Stimulated activated CD8-positive, alpha-beta memory T cell treated with anti-CD3 and anti-CD28 coated beads, Interleukin-4, amount 100 ng/mL, for 48 hours (primary cell): ENCODE measurements at regions not wholly inside any gene's neighbourhood (a gene's known extent, or its start where the extent isn't known, plus 50 kb on each side); places are given as distances from the start of the nearest gene placed in this dataset.
"Not testable (repeated sequence)": the region's sequence is repeated elsewhere in the genome, so short reads cannot be mapped to it uniquely, and the experiment has no call there.

Experiments
- DNase-seq: peaks from one replicate; pipeline ENCODE4 v3.0.0-alpha.2; 2020

DNA sequence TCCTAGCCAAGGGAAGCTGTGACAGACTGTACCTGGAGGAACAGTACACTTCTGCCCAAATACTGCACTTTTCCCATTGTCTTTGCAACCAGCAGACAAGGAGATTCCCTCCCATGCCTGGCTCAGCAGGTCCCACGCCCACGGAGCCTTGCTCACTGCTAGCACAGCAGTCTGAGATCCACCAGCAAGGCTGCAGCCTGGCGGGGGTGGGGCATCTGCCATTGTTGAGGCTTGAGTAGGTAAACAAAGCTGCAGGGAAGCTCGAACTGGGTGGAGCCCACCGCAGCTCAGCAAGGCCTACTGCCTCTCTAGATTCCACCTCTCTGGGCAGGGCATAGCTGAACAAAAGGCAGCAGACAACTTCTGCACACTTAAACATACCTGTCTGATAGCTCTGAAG lies 268.9 kb downstream of the OSR1 start:
- not testable (repeated sequence) for DNase-seq

DNA sequence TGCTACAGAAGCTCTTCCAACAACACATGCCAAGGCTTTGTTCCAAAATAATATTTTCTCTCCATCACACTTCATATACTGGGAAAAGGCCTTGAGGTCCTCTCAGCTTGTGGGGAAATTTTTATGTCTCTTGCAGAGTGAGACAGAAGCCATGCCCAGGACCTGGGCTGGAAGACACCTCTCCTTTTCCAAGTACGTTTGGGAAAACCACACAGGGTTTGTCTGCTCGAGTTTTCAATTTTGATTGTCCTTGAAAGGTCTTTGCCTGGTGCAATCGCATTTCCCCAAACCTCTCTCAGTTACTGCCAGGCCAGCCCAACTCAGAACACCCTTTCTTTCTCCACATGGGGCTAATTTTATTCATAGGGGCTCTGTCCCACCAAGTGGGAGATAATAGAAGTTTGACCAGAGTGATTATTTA lies 272.2 kb downstream of the OSR1 start:
- DNase-seq: no peak

DNA sequence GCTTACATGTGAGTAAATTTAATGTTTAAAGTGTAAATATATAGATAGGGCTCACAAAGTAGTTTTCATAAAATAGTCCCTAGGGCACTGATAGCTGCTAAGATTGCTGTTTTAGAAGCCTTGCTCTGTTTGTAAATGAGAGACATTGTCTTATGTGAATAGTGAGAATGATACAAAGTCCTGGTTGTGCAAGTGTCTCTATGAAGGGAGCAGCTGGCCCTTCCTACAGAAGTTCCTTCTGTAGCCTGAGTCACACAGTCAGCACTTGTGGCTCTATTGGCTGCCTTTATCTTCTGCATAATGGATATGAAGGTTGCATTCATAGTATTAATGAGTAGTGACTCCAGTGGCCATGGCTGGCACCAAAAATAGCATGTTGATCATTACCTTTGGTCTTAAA lies 279.7 kb downstream of the OSR1 start:
- no peak for DNase-seq

DNA sequence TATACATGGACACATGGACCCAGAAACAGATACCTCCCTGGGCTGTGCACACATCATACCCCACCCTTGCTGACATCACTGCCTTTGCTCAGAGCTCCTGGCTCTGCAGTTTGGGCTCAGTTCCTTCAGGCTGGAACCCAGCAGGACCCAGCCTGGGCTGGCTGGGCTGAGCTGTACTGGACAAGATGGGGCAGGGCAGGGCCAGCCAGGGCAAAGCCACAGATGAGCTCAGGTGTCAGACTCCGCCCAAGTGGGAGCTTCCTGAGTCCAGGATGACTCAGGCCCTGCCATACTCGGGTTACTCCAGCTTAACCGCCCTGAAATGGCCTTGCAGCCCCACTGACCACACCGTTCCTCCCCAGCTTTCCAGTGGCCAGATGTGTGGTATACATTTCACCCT lies 284.9 kb downstream of the OSR1 start:
- DNase-seq: no peak

DNA sequence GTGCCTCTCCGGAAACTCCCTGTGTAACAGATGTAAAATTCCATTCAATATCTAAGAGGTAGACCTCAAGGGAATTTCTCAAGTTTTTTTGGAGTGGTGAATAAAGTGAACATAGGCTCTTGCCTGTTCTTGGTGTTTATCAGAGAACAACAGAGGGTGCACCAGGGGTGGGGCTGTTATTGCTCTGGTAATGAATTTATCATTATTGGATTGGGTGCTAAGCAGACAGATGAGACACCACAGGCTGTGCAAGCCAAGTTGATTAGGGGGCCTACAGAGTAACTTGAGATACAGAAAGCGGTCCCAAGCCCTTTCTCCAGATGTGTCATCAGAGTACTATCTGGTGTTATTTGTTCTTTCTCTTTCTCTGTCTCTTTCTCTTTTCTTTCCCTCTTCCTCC lies 286.3 kb downstream of the OSR1 start:
- no peak for DNase-seq

DNA sequence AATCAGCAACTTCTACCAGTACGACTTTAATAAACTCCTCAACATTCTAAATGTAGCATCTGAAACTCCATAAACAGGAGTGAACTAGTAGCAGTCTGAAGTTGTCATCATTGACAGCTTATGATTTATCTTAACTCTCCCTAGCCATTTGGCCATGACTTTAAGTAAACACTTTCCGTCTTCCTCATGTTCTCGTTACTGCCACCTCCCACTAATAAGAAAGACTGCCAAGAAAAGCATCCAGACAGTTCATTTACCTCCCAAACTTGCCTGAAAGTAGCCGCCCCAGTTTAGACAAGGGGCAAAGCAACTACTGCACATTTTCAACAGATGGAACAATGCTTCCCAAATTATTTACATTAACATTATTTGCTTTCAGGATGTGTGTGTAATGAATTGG lies 287.5 kb downstream of the OSR1 start:
- no peak for DNase-seq

DNA sequence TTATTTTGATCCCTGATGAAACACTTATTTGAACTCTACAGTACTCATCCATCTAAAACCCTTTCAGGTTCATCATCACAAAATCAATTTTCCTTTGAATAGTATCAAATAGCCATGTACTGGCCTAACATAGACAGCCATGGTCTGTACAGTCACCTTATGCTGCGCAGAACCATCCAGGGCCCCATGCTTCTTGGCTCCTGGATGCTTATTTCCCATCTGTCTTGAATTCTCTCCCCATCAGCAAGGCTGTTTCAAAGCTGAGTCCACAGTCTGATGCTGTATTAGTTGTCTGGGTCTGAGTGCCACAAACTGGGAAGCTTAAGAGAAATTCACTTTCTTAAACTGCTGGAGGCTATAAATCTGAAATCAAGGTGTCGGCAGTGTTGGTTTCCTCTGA lies 290.2 kb downstream of the OSR1 start:
- no peak for DNase-seq

DNA sequence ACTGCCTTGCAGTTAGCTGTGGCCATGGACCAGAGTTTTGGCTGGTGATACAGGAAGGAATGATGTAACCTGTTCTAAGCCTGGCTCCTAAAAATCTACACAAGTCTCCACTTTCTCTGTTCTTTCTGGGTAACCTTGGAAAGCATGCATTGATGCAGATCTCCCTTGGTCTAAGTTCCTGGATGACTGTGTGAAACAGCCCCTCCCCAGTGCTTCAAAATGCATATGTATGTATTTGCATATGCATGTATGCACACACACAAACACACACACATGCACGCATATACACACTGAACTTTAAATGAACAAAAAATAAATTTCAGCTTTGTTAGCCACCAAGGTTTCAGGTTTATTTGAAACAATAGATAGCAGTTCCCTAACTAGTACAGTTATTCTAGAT lies 296.1 kb downstream of the OSR1 start:
- DNase-seq: no peak

DNA sequence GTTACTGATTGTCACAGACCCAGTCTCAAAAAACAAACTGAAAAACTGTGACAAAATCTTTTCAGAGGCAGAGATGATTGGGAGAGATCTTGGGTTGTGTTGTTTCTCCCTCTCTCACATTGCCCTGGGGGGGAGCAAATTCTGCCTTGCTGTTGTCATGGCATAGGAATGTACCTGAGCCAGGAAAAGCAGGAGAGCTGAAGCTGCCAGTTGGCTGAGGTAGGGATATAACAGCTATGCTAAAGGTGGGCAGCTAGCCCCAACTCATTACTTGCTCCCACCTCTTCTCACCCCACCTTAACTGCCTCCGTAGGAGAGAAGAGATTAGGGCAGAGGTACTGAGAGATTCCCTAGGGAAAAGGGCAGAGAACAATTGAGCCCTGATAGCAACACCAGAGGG lies 299.3 kb downstream of the OSR1 start:
- DNase-seq: no peak

DNA sequence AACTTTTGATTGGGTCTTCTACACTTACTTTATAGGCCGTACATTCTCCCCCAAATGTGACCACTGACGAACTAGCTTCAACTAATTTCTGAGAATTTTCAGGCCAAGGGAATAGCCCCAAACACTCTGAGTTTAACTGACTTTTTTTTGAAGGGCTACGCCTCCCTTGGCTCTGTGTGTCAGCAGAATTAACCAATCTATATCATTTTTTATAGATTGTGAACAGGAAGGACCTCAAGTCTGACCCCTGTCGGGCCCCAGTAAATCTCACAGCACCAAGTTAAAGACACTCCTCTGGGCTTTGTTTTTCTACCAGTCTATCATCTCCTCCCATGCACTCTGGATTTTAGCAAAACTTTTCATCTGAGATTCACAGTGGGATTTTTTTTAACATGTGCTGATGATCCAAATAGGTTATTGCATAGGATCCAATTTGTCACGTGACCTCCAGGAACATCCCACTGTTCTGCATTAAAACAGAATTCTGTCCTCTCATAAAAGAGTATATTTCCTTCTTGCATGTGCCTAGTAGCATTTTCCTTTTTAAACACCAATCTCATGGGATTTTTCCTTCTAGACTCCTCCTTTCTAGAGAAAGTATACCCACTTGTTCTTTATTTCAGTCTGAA lies 307.1 kb downstream of the OSR1 start:
- DNase-seq: no peak

DNA sequence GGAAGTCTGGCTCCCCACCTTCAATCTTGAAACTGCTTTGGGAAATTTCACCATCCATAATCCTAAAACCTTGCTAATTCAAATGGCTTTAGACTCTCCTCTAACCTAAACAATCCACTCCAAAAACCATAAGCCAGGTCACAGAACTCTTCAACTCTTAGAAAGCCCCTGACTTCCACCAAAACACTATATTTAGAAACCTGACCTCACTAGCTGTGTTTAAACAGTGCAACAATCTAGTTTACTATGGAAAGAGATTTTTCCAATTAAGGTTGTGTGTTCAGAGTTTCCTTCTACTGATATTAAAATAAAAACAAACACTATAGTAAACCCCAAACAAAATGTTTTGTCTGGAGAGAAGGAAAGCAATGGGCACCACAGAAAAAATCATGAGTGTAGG lies 308.1 kb downstream of the OSR1 start:
- no peak for DNase-seq

DNA sequence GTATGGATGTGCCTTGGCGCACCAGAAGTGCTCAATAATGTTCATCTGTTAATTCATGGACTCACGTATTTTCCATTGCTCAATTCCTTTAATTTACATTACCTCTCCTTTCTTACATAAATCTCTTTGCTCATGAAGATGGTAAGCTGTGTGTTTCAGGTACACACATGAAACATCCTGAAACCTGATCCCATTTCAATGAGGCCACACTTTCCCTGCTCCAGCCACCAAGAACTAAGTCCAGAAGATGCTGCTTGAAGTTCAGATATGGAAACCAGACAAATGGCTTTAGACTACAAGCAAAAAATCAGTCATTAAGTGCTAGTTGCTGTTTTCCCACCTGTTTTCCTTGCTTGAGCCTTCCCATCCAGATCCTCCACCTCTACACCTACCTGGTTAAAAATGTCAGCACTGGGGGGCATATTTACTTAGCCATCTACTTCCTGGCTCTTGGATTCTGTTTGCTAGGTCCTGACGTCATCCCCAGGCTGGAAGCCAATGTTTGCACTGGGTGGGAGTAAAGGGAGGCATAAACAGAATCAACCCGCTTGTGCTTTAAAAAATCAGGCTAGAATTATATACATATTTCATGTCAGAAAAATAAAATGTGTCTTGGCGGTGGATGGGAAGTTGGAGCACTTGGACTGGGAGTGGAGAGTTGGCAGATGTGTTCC lies 309.7 kb downstream of the OSR1 start:
- no peak for DNase-seq

DNA sequence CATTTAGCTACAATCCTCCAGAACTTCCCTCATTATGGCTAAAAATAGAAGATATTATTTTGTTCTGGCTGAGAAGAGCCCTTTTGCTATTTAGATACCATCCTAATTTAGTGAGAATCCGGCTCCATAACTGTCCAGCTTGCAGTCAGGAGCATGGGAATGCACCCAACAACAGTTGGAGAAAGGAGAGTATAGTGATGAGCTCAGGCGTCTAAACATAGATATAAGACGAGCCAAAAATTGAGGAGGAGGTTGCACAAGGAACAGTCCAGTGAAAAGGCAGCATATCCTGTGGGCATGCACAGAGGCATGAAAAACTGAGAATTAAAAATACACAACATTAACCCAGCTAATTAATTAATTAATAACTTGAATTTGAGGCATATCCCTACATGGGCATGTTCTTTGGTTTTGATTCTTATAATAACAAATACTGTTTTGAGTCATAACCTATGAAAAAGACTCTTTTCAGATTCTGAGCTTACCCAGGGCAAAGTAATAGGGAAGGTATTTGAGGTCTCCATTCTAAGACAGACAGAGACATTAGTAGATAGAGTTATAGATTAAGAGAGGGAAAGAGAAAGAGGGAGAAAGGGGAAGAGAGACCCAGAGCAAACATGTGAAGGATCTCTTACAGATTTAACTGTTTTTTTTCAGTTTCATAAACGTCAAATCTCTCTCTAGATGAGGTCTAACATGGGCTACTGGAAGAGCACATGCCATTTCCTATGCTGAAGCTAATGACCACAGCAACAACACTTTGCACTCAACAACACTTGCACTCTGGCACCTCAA lies 311.2 kb downstream of the OSR1 start:
- no peak for DNase-seq

DNA sequence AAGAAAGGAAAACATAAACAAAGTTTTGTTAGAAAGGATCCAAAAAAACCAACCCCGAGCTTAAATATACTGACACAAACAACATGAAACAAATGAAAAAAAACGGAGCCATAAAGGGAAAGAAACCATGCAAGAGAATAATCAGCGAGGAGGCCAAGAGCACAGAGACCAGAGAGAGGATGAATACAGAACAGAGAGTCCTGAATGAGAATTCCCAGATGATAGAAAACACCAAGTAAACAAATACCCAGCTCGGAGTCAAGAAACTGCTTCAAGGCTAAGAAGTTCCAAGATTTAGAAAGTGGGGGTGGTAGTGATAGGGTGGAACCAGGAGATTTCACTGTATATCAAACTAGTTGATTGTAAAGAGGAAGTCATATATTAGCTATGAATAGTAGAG lies 313.3 kb downstream of the OSR1 start:
- no peak for DNase-seq

DNA sequence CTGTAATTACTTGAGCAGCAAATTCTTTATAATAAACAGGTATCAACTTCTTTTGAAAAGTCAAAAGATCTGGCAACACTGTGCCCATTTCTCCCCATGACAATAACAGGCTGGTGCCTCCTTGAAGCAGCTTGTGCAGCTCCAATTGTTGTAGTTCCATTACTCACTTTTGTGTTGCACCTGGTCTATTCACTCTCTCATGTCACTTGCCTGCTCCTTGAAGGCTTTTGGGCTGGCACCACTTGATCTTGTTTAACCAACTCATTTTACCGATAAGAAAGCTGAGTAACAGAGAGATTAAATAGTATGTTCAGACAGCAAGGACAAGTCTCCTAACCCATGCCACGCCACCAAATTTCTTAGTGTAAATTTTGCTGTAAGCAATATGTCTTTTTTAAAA lies 314.5 kb downstream of the OSR1 start:
- no peak for DNase-seq

DNA sequence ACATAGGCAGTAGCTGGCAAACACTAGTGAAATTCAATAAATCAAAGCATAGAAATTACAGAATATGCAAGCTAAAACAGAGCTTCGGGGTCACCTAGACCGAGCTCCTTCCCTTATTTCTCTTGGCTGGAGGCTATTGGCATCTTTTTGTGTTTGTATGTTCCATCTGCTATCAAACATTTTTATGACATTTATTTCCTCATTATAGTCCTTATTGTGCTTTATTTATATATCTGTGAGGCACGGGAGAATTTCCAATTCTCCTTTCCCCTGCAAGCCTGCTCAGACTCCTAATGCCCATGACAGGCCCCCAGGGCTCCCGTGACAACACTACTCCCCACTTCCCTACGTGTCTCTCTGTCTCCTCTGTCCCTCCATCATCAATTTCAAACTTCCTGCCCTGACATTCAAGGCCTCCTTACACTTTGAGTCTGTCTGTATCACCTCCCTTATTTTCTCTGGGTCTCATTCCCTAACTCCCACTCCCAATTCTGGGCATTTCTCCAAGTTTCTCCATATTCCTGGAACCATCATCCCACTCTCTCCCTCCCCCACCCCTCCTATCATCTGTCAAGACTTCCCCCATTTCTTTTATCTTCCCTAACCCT lies 316.9 kb downstream of the OSR1 start:
- DNase-seq: no peak

DNA sequence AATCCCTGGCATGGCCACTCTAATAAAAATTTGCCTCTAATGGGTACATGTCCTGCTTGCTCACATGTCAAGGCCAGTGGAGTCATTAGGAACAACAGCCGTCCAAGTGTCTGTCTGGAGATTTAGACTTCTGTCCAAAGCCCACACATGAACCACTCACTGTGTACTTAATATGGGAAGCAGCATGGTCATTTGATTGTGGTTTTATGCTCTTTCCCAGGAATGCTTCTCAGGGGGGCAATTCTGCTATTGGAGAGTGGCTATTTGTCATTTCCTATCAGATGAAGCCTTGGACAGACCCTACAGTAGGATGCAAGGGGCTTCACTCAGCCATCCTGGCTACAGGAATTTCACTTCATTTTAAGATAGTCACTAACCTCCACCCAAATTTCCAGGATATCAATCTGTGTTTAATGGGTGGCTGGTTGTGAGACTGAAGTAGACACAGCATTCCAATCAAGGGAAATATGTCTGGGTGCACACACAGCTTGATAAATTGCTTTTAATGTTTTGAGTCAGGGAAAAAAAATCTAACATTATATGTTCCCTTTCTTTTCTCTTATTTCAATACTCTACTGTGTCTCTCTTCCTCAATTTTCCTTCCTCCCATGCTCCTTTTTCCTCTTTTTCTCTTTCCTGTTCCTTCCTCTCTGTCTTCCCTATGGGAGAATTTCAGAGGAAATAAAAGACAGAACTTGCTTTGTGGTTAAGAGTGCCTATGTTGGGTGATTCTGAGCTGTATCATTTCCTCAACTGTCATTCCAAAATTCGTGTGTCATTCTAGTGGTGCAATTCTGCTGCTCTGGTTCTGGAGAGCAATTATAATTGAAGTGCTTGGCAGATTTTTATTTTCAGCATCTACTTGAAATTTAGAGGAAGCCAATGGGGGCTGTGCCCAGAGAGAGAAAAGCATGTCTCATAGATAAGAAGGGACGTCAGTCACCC lies 320.1 kb downstream of the OSR1 start:
- no peak for DNase-seq

DNA sequence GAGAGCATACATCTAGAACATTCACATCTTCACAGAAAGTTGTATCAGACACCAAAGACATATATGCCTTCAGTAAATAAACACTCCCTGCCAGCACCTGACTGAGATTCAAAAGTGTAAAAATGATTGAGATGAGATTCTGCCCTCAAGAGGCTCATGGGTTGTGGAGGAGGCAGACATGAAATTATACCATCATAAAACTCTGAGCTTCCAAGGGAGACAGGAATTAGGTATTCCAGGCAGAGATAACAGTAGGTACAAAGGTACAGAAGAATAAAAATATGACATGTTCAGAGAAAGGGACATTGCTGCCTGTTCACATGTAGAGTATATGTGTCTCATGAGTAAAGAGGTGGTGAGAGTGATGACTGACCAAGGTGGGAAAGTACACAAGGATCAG lies 322.3 kb downstream of the OSR1 start:
- DNase-seq: no peak

DNA sequence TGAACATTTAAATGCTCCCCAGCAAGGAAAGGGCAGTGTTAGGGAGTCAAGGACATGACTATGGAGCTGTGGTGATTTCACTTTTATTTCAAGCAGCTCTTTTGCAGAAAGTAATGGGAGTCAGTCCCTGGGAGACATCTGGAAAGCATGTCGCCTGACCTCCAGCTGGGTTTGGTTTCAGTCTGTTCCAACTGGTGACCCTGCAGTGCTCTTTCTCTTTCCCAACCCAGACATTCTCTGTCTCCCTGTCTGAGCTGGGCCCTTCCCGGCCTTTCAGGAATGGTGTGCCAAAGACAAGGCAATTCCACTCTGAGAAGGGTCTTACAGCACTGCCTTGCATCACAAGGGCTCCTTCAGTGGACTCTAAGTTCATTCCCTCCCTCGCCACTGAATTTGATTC lies 323.2 kb downstream of the OSR1 start:
- no peak for DNase-seq

DNA sequence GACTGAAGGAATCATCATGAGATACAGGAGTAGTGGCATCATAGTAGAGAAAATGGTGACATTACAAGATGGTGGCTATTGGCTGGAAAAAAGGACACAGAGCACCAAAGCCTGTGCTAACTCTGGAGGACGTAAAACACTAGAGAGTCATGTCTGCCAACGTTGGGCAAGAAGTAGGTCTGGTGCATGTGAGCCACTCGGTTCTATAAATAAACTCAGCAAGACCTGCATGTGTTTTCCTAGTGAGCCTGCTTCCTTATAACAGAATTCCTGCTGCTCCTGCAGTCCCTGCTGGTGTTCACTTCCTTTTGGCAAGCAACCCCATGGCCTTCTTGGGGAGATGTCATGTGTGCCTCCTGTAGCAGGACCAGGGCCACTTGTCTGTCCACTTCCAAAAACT lies 325.2 kb downstream of the OSR1 start:
- DNase-seq: no peak

DNA sequence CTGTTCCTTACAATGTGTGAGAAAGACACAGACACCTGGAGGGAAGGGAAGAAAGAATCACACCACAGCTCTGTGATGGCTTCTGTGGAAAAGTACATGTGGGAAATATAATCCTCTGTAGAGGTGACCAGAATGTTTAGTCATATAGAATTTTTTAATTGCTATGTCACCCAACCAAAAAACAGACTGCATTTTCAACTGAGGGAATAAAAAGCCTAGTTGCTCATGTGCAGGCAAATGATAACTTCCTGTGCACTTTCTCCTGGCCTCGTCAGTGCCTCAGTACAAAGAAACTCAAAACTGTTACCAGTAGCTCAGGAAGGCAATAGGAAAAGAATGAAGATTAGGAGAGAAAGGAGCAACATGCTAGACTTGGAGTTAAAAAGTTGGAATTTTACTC lies 326.8 kb downstream of the OSR1 start:
- no peak for DNase-seq

DNA sequence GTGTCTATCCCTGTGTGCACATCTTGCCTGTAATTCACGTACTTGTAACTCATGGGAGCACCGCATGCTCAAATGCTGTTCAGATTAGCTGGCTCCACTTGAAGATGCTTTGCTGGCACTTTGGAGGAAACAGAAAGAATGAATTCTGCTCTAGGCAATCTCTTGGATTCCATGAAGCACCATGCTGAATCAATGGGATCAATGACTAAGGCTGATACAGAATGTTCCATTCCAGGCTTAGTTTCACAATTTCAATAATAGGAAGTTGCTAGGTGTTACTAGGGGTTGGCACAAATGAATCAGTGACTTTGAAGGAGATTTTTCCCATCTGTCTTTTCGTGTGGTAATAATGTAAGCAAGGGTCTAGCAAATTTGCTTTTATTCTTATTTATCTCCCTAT lies 328.8 kb downstream of the OSR1 start:
- no peak for DNase-seq
